GM23248 (cell line): ENCODE measurements at regions not wholly inside any gene's neighbourhood (a gene's known extent, or its start where the extent isn't known, plus 50 kb on each side); places are given as distances from the start of the nearest gene placed in this dataset.

Experiments
- DNase-seq: peaks from one replicate; pipeline ENCODE4 v3.0.0-alpha.2; 2015
- H2AFZ ChIP-seq: fragments of 200-600 bp; sonication (generic); 2 replicates; pipeline ENCODE4 v1.6.1; 2016; ENCODE audit warnings: antibody characterized with exemption
- H3F3A ChIP-seq: fragments of 200-600 bp; sonication (generic); 2 replicates; pipeline ENCODE4 v1.6.1; 2016; ENCODE audit warnings: mild to moderate bottlenecking, antibody characterized with exemption, mixed run types; ENCODE audit not compliant: insufficient read depth
- H3K27ac ChIP-seq: fragments of 200-600 bp; sonication (generic); 2 replicates; pipeline ENCODE4 v1.5.1; 2016; ENCODE audit warnings: mild to moderate bottlenecking
- H3K27me3 ChIP-seq: fragments of 200-600 bp; sonication (generic); replicated peaks from 2 replicates; pipeline ENCODE4 v1.6.1; 2016; ENCODE audit warnings: mild to moderate bottlenecking; ENCODE audit not compliant: insufficient read depth
- H3K36me3 ChIP-seq: fragments of 200-600 bp; sonication (generic); 2 replicates; pipeline ENCODE4 v1.6.1; 2016; ENCODE audit warnings: low read depth, mild to moderate bottlenecking
- H3K4me1 ChIP-seq: fragments of 200-600 bp; sonication (generic); 2 replicates; pipeline ENCODE4 v1.6.1; 2016; ENCODE audit warnings: mild to moderate bottlenecking; ENCODE audit not compliant: insufficient read depth
- H3K4me2 ChIP-seq: fragments of 200-600 bp; sonication (generic); one replicate; pipeline ENCODE4 v1.6.1; 2016; ENCODE audit warnings: mild to moderate bottlenecking; ENCODE audit not compliant: unreplicated experiment
- H3K4me3 ChIP-seq: fragments of 200-600 bp; sonication (generic); 2 replicates; pipeline ENCODE4 v1.5.1; 2016; ENCODE audit warnings: mild to moderate bottlenecking
- H3K79me2 ChIP-seq: fragments of 200-600 bp; sonication (generic); 2 replicates; pipeline ENCODE4 v1.6.1; 2016; ENCODE audit warnings: mild to moderate bottlenecking; ENCODE audit not compliant: insufficient read depth
- H3K9ac ChIP-seq: fragments of 200-600 bp; sonication (generic); 2 replicates; pipeline ENCODE4 v1.6.1; 2016; ENCODE audit warnings: mild to moderate bottlenecking
- H3K9me2 ChIP-seq: fragments of 200-600 bp; sonication (generic); 2 replicates; pipeline ENCODE4 v1.6.1; 2016; ENCODE audit warnings: mixed run types, mild to moderate bottlenecking, moderate library complexity; ENCODE audit not compliant: insufficient read depth
- H3K9me3 ChIP-seq: fragments of 200-600 bp; sonication (generic); one replicate; pipeline ENCODE4 v1.6.1; 2017; ENCODE audit warnings: low read depth
- H4K20me1 ChIP-seq: fragments of 200-600 bp; sonication (generic); 2 replicates; pipeline ENCODE4 v1.6.0; 2016; ENCODE audit not compliant: insufficient read depth
- EZH2 ChIP-seq: fragments of 200-600 bp; sonication (generic); IDR thresholded peaks from 2 replicates; pipeline ENCODE4 v1.6.1; 2018; ENCODE audit warnings: antibody characterized with exemption, mild to moderate bottlenecking; ENCODE audit not compliant: insufficient read depth, poor library complexity, severe bottlenecking
- EZH2phosphoT487 ChIP-seq: fragments of 200-600 bp; sonication (generic); IDR thresholded peaks from 2 replicates; pipeline ENCODE4 v1.6.1; 2018; ENCODE audit warnings: antibody characterized with exemption, moderate library complexity, mild to moderate bottlenecking, low read depth; ENCODE audit not compliant: insufficient read depth
- WGBS, 2 experiments: methylation state at CpG; one replicate each; pipeline ENCODE4 v1.1.6; 2015 to 2017; ENCODE audit warnings: low lambda C conversion rate in 2 of 2, low coverage in 1 of 2; ENCODE audit errors: missing lambda C conversion rate in 2 of 2; 5-methylcytosine and 5-hydroxymethylcytosine counted together
- in situ Hi-C: fragments of 300-500 bp; cut with MboI; formaldehyde crosslinking; loops from 2 replicates; pipeline ENCODE4 v1.15.0; 2020

DNA sequence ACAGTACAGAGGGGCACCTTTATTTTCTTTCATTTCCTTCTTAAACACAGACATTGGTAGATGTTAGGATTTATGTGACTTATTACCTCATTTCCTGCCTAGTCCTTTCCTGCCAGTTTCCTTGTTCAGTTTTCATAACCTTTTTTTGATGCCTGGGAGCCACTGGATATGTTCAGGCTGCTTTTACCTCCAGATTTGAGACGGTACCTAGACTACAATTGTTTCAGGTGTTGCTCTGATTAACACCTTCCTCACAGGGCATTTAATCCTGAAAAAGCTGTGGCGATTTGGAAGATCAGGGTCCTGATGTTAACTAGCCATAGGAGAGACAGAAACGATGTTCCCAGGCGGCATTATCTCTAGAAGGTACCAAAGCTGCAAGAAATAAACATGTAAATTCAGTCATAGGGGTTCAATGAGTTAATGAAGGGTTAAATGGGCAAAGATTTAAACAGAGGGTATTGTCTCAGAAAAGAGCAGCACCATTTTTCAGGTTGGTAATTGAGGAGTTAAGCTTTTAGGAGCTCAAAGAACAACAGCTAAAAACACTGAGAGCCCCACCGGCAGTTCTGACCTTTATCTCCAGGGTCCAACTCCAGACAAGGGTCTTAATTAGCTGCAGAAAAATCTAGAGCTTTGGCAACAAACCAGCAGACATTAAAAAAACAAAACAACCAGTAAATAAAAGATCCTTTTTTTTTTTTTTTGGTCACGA, 93.3 kb downstream of the HRH4 start:
- no peaks in the 10 kb centered on the region for H3K9me3 ChIP-seq
- no peak overlapping the region for H3K27ac ChIP-seq
- no peak for DNase-seq
- no peaks in the 10 kb centered on the region for H3K79me2 ChIP-seq
- H3K9ac ChIP-seq: no peak overlapping the region
- H2AFZ ChIP-seq: no peak overlapping the region
- TF ChIP-seq EZH2phosphoT487 (no peak), EZH2 (no peak)
- no peak overlapping the region for H3K4me2 ChIP-seq
- no peaks in the 10 kb centered on the region for H3K4me1 ChIP-seq
- H3F3A ChIP-seq: no peaks in the 10 kb centered on the region
- 47 to 50% methylated on average over 6 of the region's 6 CpGs for WGBS, 2 experiments
- no peaks in the 10 kb centered on the region for H3K36me3 ChIP-seq
- in situ Hi-C loops: no loop called here
- no peaks in the 10 kb centered on the region for H4K20me1 ChIP-seq
- H3K9me2 ChIP-seq: no peaks in the 10 kb centered on the region
- H3K4me3 ChIP-seq: no peak overlapping the region
- H3K27me3 ChIP-seq: no peaks in the 10 kb centered on the region

GRCh38 chr18:24558403-24558802, 98.0 kb downstream of the HRH4 start:
- Histone ChIP-seq H3K27ac (no peak overlapping the region), H3K9me3 (no peaks in the 10 kb centered on the region), H3K4me3 (no peak overlapping the region), H3K79me2 (no peaks in the 10 kb centered on the region), H3F3A (no peaks in the 10 kb centered on the region), H3K9ac (no peak overlapping the region), H3K36me3 (no peaks in the 10 kb centered on the region), H3K4me2 (no peak overlapping the region), H4K20me1 (no peaks in the 10 kb centered on the region), H3K27me3 (peaks cover 11% of the 10 kb centered on the region; the same call in 1 of the 2 replicates), H2AFZ (no peak overlapping the region), H3K9me2 (no peaks in the 10 kb centered on the region), H3K4me1 (no peaks in the 10 kb centered on the region)
- TF ChIP-seq EZH2phosphoT487: no peak
- no peak for TF ChIP-seq EZH2
- DNase-seq: no peak
- WGBS, 2 experiments: 59 to 60% methylated on average over 7 of the region's 7 CpGs
- in situ Hi-C loops: no loop called here

DNA sequence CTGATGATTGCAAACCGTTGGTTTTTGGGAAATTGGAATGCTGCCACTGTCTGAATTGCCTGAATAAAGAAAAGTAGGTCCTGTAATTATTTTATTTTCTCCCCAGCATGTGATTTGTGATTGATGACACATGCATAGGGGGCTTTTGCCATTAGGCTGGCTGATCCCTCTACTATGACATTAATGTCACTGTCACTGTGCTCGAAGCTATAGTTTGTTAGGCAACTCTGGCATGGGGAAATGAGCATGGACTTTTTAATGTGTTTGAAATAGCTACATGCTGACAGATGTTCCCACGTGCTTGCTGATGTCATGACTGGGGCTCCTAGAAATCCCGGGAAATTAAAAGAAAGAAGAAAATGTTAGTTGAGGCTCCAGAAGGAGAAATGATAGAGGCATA, 99.1 kb downstream of the HRH4 start:
- no peak overlapping the region for H2AFZ ChIP-seq
- H3K36me3 ChIP-seq: no peaks in the 10 kb centered on the region
- no peaks in the 10 kb centered on the region for H3K9me2 ChIP-seq
- no peaks in the 10 kb centered on the region for H3K4me1 ChIP-seq
- H3K79me2 ChIP-seq: no peaks in the 10 kb centered on the region
- 9 to 13% methylated on average over 4 of the region's 4 CpGs for WGBS, 2 experiments
- in situ Hi-C loops: no loop called here
- peaks cover 11% of the 10 kb centered on the region; the same call in 1 of the 2 replicates for H3K27me3 ChIP-seq
- no peak overlapping the region for H3K27ac ChIP-seq
- DNase-seq: no peak
- H3K9ac ChIP-seq: no peak overlapping the region
- no peaks in the 10 kb centered on the region for H3F3A ChIP-seq
- no peaks in the 10 kb centered on the region for H4K20me1 ChIP-seq
- TF ChIP-seq EZH2: no peak
- TF ChIP-seq EZH2phosphoT487: no peak
- H3K4me3 ChIP-seq: no peak overlapping the region
- H3K9me3 ChIP-seq: no peaks in the 10 kb centered on the region
- H3K4me2 ChIP-seq: no peak overlapping the region

DNA sequence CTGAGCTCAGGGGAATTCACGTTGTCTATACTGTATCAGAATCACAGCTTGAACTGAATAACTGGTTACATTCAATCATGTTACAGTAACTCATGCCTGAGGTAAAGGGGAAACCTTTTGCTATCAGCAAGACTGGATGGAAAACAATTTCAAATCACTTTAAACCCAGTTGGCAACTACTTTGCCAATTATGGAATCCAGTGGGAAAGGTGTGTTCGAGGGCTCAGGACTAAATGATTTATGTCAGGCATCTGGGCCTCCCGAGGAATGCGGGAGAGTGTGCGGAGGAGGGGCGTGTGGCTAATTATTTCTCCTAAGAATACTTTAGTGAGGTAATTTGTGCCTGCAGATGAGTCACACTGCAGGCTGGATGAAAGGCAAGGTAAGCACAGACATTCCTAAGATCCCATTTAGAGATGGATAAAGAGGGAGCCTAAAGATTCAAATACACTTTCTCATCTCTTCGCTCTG, 100.1 kb downstream of the HRH4 start:
- Histone ChIP-seq H3K36me3 (no peaks in the 10 kb centered on the region), H3F3A (no peaks in the 10 kb centered on the region), H2AFZ (no peak overlapping the region), H3K9me3 (no peaks in the 10 kb centered on the region), H3K4me1 (no peaks in the 10 kb centered on the region), H3K27me3 (peaks cover 11% of the 10 kb centered on the region; the same call in 1 of the 2 replicates), H3K4me2 (no peak overlapping the region), H3K4me3 (no peak overlapping the region), H3K27ac (no peak overlapping the region), H3K9me2 (no peaks in the 10 kb centered on the region), H3K9ac (no peak overlapping the region), H3K79me2 (no peaks in the 10 kb centered on the region), H4K20me1 (no peaks in the 10 kb centered on the region)
- no peak for TF ChIP-seq EZH2phosphoT487
- no peak for TF ChIP-seq EZH2
- 54 to 57% methylated on average over 7 of the region's 7 CpGs for WGBS, 2 experiments
- DNase-seq: no peak
- in situ Hi-C loops: no loop called here
